ENCODE measurements at regions not wholly inside any gene's neighbourhood (a gene's known extent, or its start where the extent isn't known, plus 50 kb on each side); places are given as distances from the start of the nearest gene placed in this dataset.
A peak's percentile ranks its signal among the peaks of the same experiment; 100 is the strongest.

GRCh38 chr20:36093025-36093803 is 61.3 kb upstream of the EPB41L1 start:
- H3K4me1 ChIP-seq = peaks cover 18 to 52% of the 10 kb centered on the region in 2 donors
- DNase-seq = peak in 3 of 4 donors; percentile 48 to 86 (median 73)
- peak overlapping the region; percentile 56 to 60 for H3K4me3 ChIP-seq
- TF ChIP-seq CTCF (IDR thresholded peaks at IDR 0.05) = no peak
- no peaks in the 10 kb centered on the region for H3K36me3 ChIP-seq
- H3K27me3 ChIP-seq = peaks cover 0 to 55% of the 10 kb centered on the region in 2 donors
- no peaks in the 10 kb centered on the region for H3K9me3 ChIP-seq
- peak overlapping the region; percentile 61 to 77 for H3K27ac ChIP-seq
- intact Hi-C loops (cut with DNase I) = no loop called here
- ATAC-seq = peak; percentile 61

- peak overlapping the region; percentile 56 to 60 for H3K4me3 ChIP-seq
- intact Hi-C loops (cut with DNase I) = no loop called here
- no peaks in the 10 kb centered on the region for H3K36me3 ChIP-seq
- ATAC-seq = peak; percentile 30
- peaks cover 18 to 57% of the 10 kb centered on the region in 2 donors for H3K4me1 ChIP-seq
- H3K27ac ChIP-seq = peak overlapping the region; percentile 61 to 77
- TF ChIP-seq CTCF (IDR thresholded peaks at IDR 0.05) = no peak
- peaks cover 0 to 55% of the 10 kb centered on the region in 2 donors for H3K27me3 ChIP-seq
- DNase-seq = no peak
- H3K9me3 ChIP-seq = no peaks in the 10 kb centered on the region
Measured at GRCh38 chr20:36093804-36094145, 60.8 kb upstream of the EPB41L1 start.

GRCh38 chr20:36094497-36094896 is 60.0 kb upstream of the EPB41L1 start:
- peak overlapping the region; percentile 61 to 77 for H3K27ac ChIP-seq
- H3K36me3 ChIP-seq = no peaks in the 10 kb centered on the region
- DNase-seq (peak in 1 of 4 donors; percentile 53), ATAC-seq (peak; percentile 1)
- H3K4me1 ChIP-seq = peaks cover 18 to 59% of the 10 kb centered on the region in 2 donors
- intact Hi-C loops (cut with DNase I) = no loop called here
- H3K27me3 ChIP-seq = peaks cover 0 to 54% of the 10 kb centered on the region in 2 donors
- no peak for TF ChIP-seq CTCF (IDR thresholded peaks at IDR 0.05)
- no peaks in the 10 kb centered on the region for H3K9me3 ChIP-seq
- peak overlapping the region; percentile 56 to 60 for H3K4me3 ChIP-seq

- Histone ChIP-seq H3K27me3 (peaks cover 0 to 35% of the 10 kb centered on the region in 2 donors), H3K9me3 (no peaks in the 10 kb centered on the region), H3K27ac (peak overlapping the region; percentile 65 to 70), H3K4me1 (peaks cover 18 to 58% of the 10 kb centered on the region in 2 donors), H3K4me3 (no peak overlapping the region), H3K36me3 (no peaks in the 10 kb centered on the region)
- ATAC-seq = no peak
- intact Hi-C loops (cut with DNase I) = no loop called here
- DNase-seq = no peak
- TF ChIP-seq CTCF (IDR thresholded peaks at IDR 0.05) = no peak
Measured at GRCh38 chr20:36096435-36096834, 58.1 kb upstream of the EPB41L1 start.

- Histone ChIP-seq H3K36me3 (no peaks in the 10 kb centered on the region), H3K27ac (peak overlapping the region; percentile 69 to 70), H3K27me3 (peaks cover 0 to 24% of the 10 kb centered on the region in 2 donors), H3K4me3 (no peak overlapping the region), H3K9me3 (no peaks in the 10 kb centered on the region), H3K4me1 (peaks cover 15 to 47% of the 10 kb centered on the region in 2 donors)
- DNase-seq (no peak), ATAC-seq (no peak)
- TF ChIP-seq CTCF (IDR thresholded peaks at IDR 0.05) = no peak
- intact Hi-C loops (cut with DNase I) = no loop called here
Measured at GRCh38 chr20:36097337-36098151, 57.0 kb upstream of the EPB41L1 start.
